ENCODE measurements at regions not wholly inside any gene's neighbourhood (a gene's known extent, or its start where the extent isn't known, plus 50 kb on each side); places are given as distances from the start of the nearest gene placed in this dataset.

DNA sequence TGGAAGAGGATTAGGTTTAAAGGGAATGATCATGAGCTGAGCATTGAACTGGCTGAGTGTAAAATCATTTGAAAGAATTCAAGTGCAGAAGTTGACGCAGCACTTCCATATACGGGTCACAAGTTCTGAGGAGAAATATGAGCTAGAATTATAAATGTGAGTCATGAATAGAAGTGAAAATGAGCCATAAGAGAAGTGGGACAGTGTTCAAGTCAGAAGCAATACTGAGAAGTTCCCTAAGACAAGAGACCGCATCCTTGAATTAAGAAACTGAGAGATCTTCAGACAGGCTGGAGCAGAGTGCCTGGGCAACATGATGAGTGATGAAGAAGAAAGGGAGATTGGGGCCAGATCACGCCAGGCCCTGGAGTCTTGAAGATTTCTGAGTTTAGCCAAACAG is 209.7 kb downstream of the TBX18 start (continued):
- no peak for TF ChIP-seq UBTF (CRISPR knock-in tag; IDR thresholded peaks at IDR 0.05)
- no peak for TF ChIP-seq KDM3A (CRISPR knock-in tag; IDR thresholded peaks at IDR 0.05; ENCODE audit: low read depth)
- no peak for TF ChIP-seq ZNF335 (CRISPR knock-in tag; IDR thresholded peaks at IDR 0.05)
- TF ChIP-seq PCBP2 (optimal IDR thresholded peaks at IDR 0.05; ENCODE audit: low read depth, low read length, poor library complexity, severe bottlenecking) = no peak

- H3K36me3 ChIP-seq (replicated peaks in 1 of 2; ENCODE audit: control insufficient read depth in 1 of 2, insufficient read depth in 2 of 2, low read length in 2 of 2) = no peaks in the 10 kb centered on the region
- in situ Hi-C loops (cut with HindIII; ENCODE audit: extremely low pct_ligation_motif_present, low pct_unique_long_range_greater_than_20kb) = no loop called here
- DNase-seq (ENCODE audit: low spot score) (no peak), ATAC-seq (no peak), FAIRE-seq (no peak)
- no peaks in the 10 kb centered on the region for H3K9me3 ChIP-seq (ENCODE audit: low read length)
- CTCF ChIA-PET (ENCODE audit: low intra/inter-chr PET ratio, low total read pairs) = no interaction called here
- no peaks in the 10 kb centered on the region for H4K20me1 ChIP-seq (ENCODE audit: insufficient read depth, low read length)
- H3K4me2 ChIP-seq (ENCODE audit: low read depth, low read length) = no peak overlapping the region
- H3K9ac ChIP-seq (ENCODE audit: insufficient read depth, low read depth, low read length) = no peak overlapping the region
- no peak overlapping the region for H3K27ac ChIP-seq (ENCODE audit: extremely low read length, insufficient read depth, low read length)
- no peak overlapping the region for H3K4me3 ChIP-seq (replicated peaks in 1 of 3; ENCODE audit: insufficient read depth in 1 of 3, low read depth in 2 of 3, low read length in 3 of 3)
- H2AFZ ChIP-seq (ENCODE audit: low read length) = no peak overlapping the region
- intact Hi-C loops (cut with micrococcal nuclease; ENCODE audit: unreplicated experiment) = no loop called here
- POLR2A ChIA-PET = no interaction called here
- no peaks in the 10 kb centered on the region for H3K4me1 ChIP-seq (ENCODE audit: insufficient read depth, low read length)
- H3K27me3 ChIP-seq (ENCODE audit: control insufficient read depth in 1 of 2, insufficient read depth in 2 of 2, low read length in 2 of 2) = no peaks in the 10 kb centered on the region
- H3K79me2 ChIP-seq (ENCODE audit: insufficient read depth, low read length) = no peaks in the 10 kb centered on the region
- TF ChIP-seq, protein P1, sequence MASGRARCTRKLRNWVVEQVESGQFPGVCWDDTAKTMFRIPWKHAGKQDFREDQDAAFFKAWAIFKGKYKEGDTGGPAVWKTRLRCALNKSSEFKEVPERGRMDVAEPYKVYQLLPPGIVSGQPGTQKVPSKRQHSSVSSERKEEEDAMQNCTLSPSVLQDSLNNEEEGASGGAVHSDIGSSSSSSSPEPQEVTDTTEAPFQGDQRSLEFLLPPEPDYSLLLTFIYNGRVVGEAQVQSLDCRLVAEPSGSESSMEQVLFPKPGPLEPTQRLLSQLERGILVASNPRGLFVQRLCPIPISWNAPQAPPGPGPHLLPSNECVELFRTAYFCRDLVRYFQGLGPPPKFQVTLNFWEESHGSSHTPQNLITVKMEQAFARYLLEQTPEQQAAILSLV (CRISPR knock-in tag; IDR thresholded peaks at IDR 0.05; ENCODE audit: borderline replicate concordance) = no peak
- TF ChIP-seq THAP8 (CRISPR knock-in tag; IDR thresholded peaks at IDR 0.05; ENCODE audit: borderline replicate concordance) (no peak), ZNF687 (CRISPR knock-in tag; IDR thresholded peaks at IDR 0.05) (no peak), PBX2 (CRISPR knock-in tag; IDR thresholded peaks at IDR 0.05) (no peak), CENPT (CRISPR knock-in tag; IDR thresholded peaks at IDR 0.05; ENCODE audit: low read depth) (no peak), KLF6 (CRISPR knock-in tag; IDR thresholded peaks at IDR 0.05) (no peak), TBP (CRISPR knock-in tag; IDR thresholded peaks at IDR 0.05) (no peak)
- no TSS peak for BruUV-seq (replicated peaks)
These were observed 210.3 kb downstream of the TBX18 start for GRCh38 chr6:84554074-84554473.
